ENCODE measurements at regions not wholly inside any gene's neighbourhood (a gene's known extent, or its start where the extent isn't known, plus 50 kb on each side); places are given as distances from the start of the nearest gene placed in this dataset.

- intact Hi-C loops (cut with micrococcal nuclease; ENCODE audit: unreplicated experiment): no loop called here
- no TSS peak for BruUV-seq (replicated peaks)
- Mint-ChIP-seq H3K36me3 (ENCODE audit: insufficient read depth, unreplicated experiment) (no peaks in the 10 kb centered on the region), H3K27ac (ENCODE audit: unreplicated experiment) (no peak overlapping the region), H3K9me3 (ENCODE audit: low read depth, unreplicated experiment) (no peaks in the 10 kb centered on the region), H3K4me3 (ENCODE audit: low read depth, unreplicated experiment) (no peak overlapping the region), H3K4me1 (ENCODE audit: low read depth, unreplicated experiment) (peaks cover 18% of the 10 kb centered on the region), H3K27me3 (ENCODE audit: unreplicated experiment) (no peaks in the 10 kb centered on the region)
- no peak for DNase-seq
- CTCF ChIA-PET: interaction anchor here (1.7 to 4.0 kb wide), 3 partner anchors 149 to 295 kb away, joined by 12 to 224 read pairs (median 56); no protein-coding TSS in a partner anchor
- no peak for TF ChIP-seq CTCF (IDR thresholded peaks at IDR 0.05; ENCODE audit: unreplicated experiment)
These were observed 99.8 kb downstream of the EBNA1BP2 start for GRCh38 chr1:43072314-43072713.

GRCh38 chr1:43071241-43071640, 100.8 kb downstream of the EBNA1BP2 start:
- intact Hi-C loops (cut with micrococcal nuclease; ENCODE audit: unreplicated experiment): no loop called here
- no peak for DNase-seq
- no TSS peak for BruUV-seq (replicated peaks)
- no peaks in the 10 kb centered on the region for H3K9me3 Mint-ChIP-seq (ENCODE audit: low read depth, unreplicated experiment)
- CTCF ChIA-PET: interaction anchor here (0.7 to 3.0 kb wide), 3 partner anchors 148 to 1116 kb away, joined by 3 to 56 read pairs (median 4); no protein-coding TSS in a partner anchor
- no peaks in the 10 kb centered on the region for H3K27me3 Mint-ChIP-seq (ENCODE audit: unreplicated experiment)
- no peak for TF ChIP-seq CTCF (IDR thresholded peaks at IDR 0.05; ENCODE audit: unreplicated experiment)
- peaks cover 18% of the 10 kb centered on the region for H3K4me1 Mint-ChIP-seq (ENCODE audit: low read depth, unreplicated experiment)
- H3K4me3 Mint-ChIP-seq (ENCODE audit: low read depth, unreplicated experiment): no peak overlapping the region
- H3K27ac Mint-ChIP-seq (ENCODE audit: unreplicated experiment): no peak overlapping the region
- no peaks in the 10 kb centered on the region for H3K36me3 Mint-ChIP-seq (ENCODE audit: insufficient read depth, unreplicated experiment)

GRCh38 chr1:43069461-43070050, 102.5 kb downstream of the EBNA1BP2 start:
- intact Hi-C loops (cut with micrococcal nuclease; ENCODE audit: unreplicated experiment): no loop called here
- Mint-ChIP-seq H3K36me3 (ENCODE audit: insufficient read depth, unreplicated experiment) (no peaks in the 10 kb centered on the region), H3K27ac (ENCODE audit: unreplicated experiment) (no peak overlapping the region), H3K9me3 (ENCODE audit: low read depth, unreplicated experiment) (no peaks in the 10 kb centered on the region), H3K4me1 (ENCODE audit: low read depth, unreplicated experiment) (peaks cover 18% of the 10 kb centered on the region), H3K4me3 (ENCODE audit: low read depth, unreplicated experiment) (no peak overlapping the region), H3K27me3 (ENCODE audit: unreplicated experiment) (no peaks in the 10 kb centered on the region)
- no peak for DNase-seq
- BruUV-seq (replicated peaks): no TSS peak
- CTCF ChIA-PET: interaction anchor here (0.6 to 1.1 kb wide), 2 partner anchors 156 to 789 kb away, joined by 3 to 5 read pairs; no protein-coding TSS in a partner anchor
- no peak for TF ChIP-seq CTCF (IDR thresholded peaks at IDR 0.05; ENCODE audit: unreplicated experiment)

- H3K27ac Mint-ChIP-seq (ENCODE audit: unreplicated experiment): no peak overlapping the region
- H3K4me3 Mint-ChIP-seq (ENCODE audit: low read depth, unreplicated experiment): no peak overlapping the region
- DNase-seq: no peak
- H3K36me3 Mint-ChIP-seq (ENCODE audit: insufficient read depth, unreplicated experiment): no peaks in the 10 kb centered on the region
- H3K9me3 Mint-ChIP-seq (ENCODE audit: low read depth, unreplicated experiment): no peaks in the 10 kb centered on the region
- H3K4me1 Mint-ChIP-seq (ENCODE audit: low read depth, unreplicated experiment): peaks cover 18% of the 10 kb centered on the region
- TF ChIP-seq CTCF (IDR thresholded peaks at IDR 0.05; ENCODE audit: unreplicated experiment): no peak
- intact Hi-C loops (cut with micrococcal nuclease; ENCODE audit: unreplicated experiment): no loop called here
- CTCF ChIA-PET: interaction anchor here (0.6 to 1.1 kb wide), 2 partner anchors 156 to 788 kb away, joined by 3 to 5 read pairs; no protein-coding TSS in a partner anchor
- BruUV-seq (replicated peaks): no TSS peak
- H3K27me3 Mint-ChIP-seq (ENCODE audit: unreplicated experiment): no peaks in the 10 kb centered on the region
These were observed 103.2 kb downstream of the EBNA1BP2 start for GRCh38 chr1:43068911-43069310.
